ENCODE measurements at regions not wholly inside any gene's neighbourhood (a gene's known extent, or its start where the extent isn't known, plus 50 kb on each side); places are given as distances from the start of the nearest gene placed in this dataset.

DNA sequence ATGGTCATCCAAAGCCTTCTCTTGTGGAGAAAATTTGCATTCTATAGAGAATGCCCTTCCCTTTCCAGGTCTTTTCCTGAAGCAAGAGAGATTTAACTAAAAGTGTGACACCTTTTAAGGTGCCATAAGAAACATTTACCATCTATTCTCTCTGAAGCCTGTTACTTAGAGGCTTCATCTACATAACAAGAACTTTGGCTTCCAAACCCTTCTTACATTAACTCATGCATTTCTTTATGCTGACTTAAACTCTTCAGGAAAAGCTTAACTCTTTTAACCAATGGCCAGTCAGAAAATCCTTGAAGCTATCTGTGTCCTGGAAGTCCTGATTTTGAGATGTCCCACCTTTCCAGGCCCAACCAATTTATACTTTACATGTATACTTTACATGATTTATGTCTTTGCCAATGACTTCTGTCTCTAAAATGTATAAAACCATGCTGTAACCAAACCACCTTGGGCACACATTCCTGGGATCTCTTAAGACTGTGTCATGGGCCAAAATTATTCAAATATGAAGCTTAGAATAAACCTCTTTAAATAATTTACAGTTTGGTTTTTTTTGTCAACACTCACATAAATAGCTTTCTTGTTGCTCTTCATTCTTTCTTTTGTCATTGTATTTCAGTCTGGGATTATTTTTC lies 472.6 kb upstream of the NECTIN3 start (continued):
- no peak for TF ChIP-seq REST (IDR thresholded peaks at IDR 0.05)

DNA sequence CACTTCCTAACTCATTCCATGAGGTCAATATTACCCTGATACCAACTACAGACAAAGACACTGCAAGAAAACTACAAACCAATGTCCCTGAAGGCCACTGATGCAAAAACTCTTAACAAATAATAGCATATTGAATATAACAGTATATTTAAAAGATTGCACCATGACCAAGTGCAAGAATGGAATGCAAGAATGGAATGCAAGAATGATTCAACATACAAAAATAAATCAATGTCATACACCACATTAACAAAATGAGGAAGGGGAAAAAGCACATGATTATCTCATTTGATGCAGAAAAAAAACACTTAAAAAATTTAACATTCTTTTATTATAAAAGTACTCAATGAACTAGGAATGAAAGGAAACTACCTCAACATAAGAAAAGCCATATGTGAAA lies 463.1 kb upstream of the NECTIN3 start:
- no peaks in the 10 kb centered on the region for H3K36me3 ChIP-seq (ENCODE audit: control insufficient read depth in 4 of 4, insufficient read depth in 3 of 4, low read depth in 1 of 4, low read length in 3 of 4)
- no peaks in the 10 kb centered on the region for H3K9me3 ChIP-seq (ENCODE audit: control insufficient read depth in 4 of 4, low read length in 3 of 4)
- no peak for DNase-seq (ENCODE audit: low spot score)
- H3K4me3 ChIP-seq (ENCODE audit: low read depth in 1 of 3, low read length in 3 of 3): no peak overlapping the region
- H3K27ac ChIP-seq (ENCODE audit: low read depth in 1 of 2, low read length in 2 of 2): no peak overlapping the region
- peaks cover 0 to 4% (median 0%) of the 10 kb centered on the region in 4 donors for H3K4me1 ChIP-seq (ENCODE audit: control insufficient read depth in 4 of 4, insufficient read depth in 4 of 4, low read length in 3 of 4)
- TF ChIP-seq FOXA2 (IDR thresholded peaks at IDR 0.05) (no peak), FOXA1 (IDR thresholded peaks at IDR 0.05) (no peak), YY1 (IDR thresholded peaks at IDR 0.05) (no peak), HNF4G (IDR thresholded peaks at IDR 0.05) (no peak), GABPA (IDR thresholded peaks at IDR 0.05 in 1 of 2, conservative IDR thresholded peaks at IDR 0.05 in 1 of 2) (no peak), EGR1 (IDR thresholded peaks at IDR 0.05; ENCODE audit: low read depth in 2 of 2) (no peak), RAD21 (IDR thresholded peaks at IDR 0.05) (no peak), HNF4A (conservative IDR thresholded peaks at IDR 0.05) (no peak), TAF1 (conservative IDR thresholded peaks at IDR 0.05) (no peak)
- TF ChIP-seq, protein P1, sequence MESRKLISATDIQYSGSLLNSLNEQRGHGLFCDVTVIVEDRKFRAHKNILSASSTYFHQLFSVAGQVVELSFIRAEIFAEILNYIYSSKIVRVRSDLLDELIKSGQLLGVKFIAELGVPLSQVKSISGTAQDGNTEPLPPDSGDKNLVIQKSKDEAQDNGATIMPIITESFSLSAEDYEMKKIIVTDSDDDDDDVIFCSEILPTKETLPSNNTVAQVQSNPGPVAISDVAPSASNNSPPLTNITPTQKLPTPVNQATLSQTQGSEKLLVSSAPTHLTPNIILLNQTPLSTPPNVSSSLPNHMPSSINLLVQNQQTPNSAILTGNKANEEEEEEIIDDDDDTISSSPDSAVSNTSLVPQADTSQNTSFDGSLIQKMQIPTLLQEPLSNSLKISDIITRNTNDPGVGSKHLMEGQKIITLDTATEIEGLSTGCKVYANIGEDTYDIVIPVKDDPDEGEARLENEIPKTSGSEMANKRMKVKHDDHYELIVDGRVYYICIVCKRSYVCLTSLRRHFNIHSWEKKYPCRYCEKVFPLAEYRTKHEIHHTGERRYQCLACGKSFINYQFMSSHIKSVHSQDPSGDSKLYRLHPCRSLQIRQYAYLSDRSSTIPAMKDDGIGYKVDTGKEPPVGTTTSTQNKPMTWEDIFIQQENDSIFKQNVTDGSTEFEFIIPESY (IDR thresholded peaks at IDR 0.05): no peak
- TF ChIP-seq, protein P2, sequence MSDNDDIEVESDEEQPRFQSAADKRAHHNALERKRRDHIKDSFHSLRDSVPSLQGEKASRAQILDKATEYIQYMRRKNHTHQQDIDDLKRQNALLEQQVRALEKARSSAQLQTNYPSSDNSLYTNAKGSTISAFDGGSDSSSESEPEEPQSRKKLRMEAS (IDR thresholded peaks at IDR 0.05): no peak
- H3K27me3 ChIP-seq (ENCODE audit: control insufficient read depth in 4 of 4, insufficient read depth in 4 of 4, low read length in 3 of 4): no peaks in the 10 kb centered on the region
- H3K9ac ChIP-seq (ENCODE audit: low read depth in 1 of 2, low read length in 2 of 2): no peak overlapping the region

GRCh38 chr3:110612045-110612444 lies 459.6 kb upstream of the NECTIN3 start:
- Histone ChIP-seq H3K9ac (ENCODE audit: low read depth in 1 of 2, low read length in 2 of 2) (no peak overlapping the region), H3K27me3 (ENCODE audit: control insufficient read depth in 4 of 4, insufficient read depth in 4 of 4, low read length in 3 of 4) (no peaks in the 10 kb centered on the region), H3K9me3 (ENCODE audit: control insufficient read depth in 4 of 4, low read length in 3 of 4) (no peaks in the 10 kb centered on the region), H3K27ac (ENCODE audit: low read depth in 1 of 2, low read length in 2 of 2) (no peak overlapping the region), H3K4me1 (ENCODE audit: control insufficient read depth in 4 of 4, insufficient read depth in 4 of 4, low read length in 3 of 4) (peaks cover 0 to 4% (median 0%) of the 10 kb centered on the region in 4 donors), H3K36me3 (ENCODE audit: control insufficient read depth in 4 of 4, insufficient read depth in 3 of 4, low read depth in 1 of 4, low read length in 3 of 4) (no peaks in the 10 kb centered on the region), H3K4me3 (ENCODE audit: low read depth in 1 of 3, low read length in 3 of 3) (no peak overlapping the region)
- DNase-seq (ENCODE audit: low spot score): no peak
- 31% methylated on average over 4 of the region's 4 CpGs for WGBS
- TF ChIP-seq RXRA (IDR thresholded peaks at IDR 0.05): no peak
- no peak for TF ChIP-seq GABPA (IDR thresholded peaks at IDR 0.05 in 1 of 2, conservative IDR thresholded peaks at IDR 0.05 in 1 of 2)
- no peak for TF ChIP-seq FOXA2 (IDR thresholded peaks at IDR 0.05)
- no peak for TF ChIP-seq EGR1 (IDR thresholded peaks at IDR 0.05; ENCODE audit: low read depth in 2 of 2)
- no peak for TF ChIP-seq CTCF (IDR thresholded peaks at IDR 0.05; ENCODE audit: low read depth, low read length, missing input control)
- TF ChIP-seq HNF4A (conservative IDR thresholded peaks at IDR 0.05): no peak
- TF ChIP-seq, protein P3, sequence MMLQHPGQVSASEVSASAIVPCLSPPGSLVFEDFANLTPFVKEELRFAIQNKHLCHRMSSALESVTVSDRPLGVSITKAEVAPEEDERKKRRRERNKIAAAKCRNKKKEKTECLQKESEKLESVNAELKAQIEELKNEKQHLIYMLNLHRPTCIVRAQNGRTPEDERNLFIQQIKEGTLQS (IDR thresholded peaks at IDR 0.05): no peak
- TF ChIP-seq, protein P1 (IDR thresholded peaks at IDR 0.05): no peak
- TF ChIP-seq TAF1 (conservative IDR thresholded peaks at IDR 0.05): no peak
- TF ChIP-seq SP1 (IDR thresholded peaks at IDR 0.05): no peak
- no peak for TF ChIP-seq FOXA1 (IDR thresholded peaks at IDR 0.05)
